HS-5 (cell line): ENCODE measurements at regions not wholly inside any gene's neighbourhood (a gene's known extent, or its start where the extent isn't known, plus 50 kb on each side); places are given as distances from the start of the nearest gene placed in this dataset.

Experiments
- DNase-seq: peaks from one replicate; pipeline ENCODE4 v3.0.0-alpha.2; 2012; ENCODE audit warnings: low read depth

- DNase-seq: peak; percentile 38
Observed at GRCh38 chr3:81279481-81280379, 481.7 kb downstream of the GBE1 start.

GRCh38 chr3:81277853-81278252, 483.6 kb downstream of the GBE1 start:
- peak; percentile 46 for DNase-seq

DNA sequence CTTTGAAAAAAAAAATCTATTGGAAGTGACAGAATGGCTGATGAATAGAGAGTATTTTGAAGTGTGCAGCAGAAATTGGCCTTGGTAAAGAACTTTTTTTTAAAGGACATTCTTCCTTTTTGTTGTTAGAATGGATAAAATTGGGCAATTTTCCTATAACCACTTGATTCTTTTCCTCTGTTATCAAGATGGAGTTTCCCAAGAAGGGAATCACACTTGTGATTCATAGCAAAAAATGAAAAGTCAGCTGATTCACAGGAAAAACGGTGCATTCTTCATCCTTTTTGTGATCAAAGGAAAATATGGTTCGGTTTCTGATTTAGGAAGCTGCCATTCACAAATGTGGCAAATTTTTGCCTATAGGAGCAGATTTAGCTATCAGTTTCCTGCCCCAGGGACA, 486.8 kb downstream of the GBE1 start:
- peak; percentile 5 for DNase-seq

DNA sequence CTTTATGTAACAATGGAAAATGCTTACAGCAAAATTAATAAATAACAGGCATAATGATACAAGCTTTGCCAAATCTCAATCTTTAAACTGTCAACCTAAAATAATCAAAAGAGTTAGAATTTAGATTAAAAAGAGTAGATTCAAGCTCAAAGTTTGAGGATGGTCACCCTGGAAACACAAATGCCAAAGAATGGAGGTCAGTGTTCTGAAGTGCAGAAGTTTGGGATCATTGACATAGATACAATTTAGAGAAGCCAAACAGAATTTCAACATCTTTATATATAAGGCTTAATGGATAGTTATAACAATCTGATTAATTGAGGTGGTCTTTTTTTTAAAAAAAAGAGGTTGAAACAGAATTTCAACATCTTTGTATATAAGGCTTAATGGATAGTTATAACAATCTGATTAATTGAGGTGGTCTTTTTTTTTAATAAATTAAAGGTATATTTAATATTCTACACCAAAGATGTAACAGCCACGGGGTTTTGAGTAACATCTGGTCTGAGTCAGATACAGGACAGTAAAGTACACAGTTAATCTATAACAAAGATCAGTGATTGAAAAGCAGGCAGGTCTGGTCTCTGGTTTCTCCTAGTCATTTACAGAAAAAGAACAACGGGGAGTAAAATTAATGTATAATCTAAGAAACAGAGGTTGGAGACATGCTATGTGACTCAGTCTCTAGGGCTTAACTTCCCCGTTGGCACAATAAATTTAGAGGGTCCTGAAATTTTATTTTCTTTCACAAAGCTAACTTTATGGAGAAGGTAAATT, 490.7 kb downstream of the GBE1 start:
- DNase-seq: no peak

- DNase-seq: no peak
Observed at GRCh38 chr3:81268526-81268925, 492.9 kb downstream of the GBE1 start.

DNA sequence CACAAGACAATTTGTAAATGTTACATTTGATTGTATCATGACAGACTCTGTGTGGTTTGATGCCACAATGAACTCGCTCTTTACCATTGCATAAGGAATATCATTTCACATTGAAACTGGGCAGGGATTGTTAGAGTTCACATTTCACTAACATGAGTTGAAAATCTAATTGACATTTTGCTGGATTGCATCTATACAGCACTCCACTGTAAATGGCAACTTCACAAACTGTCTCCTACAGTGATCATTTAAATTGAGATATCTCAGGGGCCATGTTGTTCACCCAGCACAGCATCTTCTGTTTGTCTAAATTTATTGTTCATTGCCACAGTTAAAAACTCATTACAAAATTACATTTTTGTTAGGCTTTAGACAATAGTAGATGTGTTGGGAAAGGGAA, 499.4 kb downstream of the GBE1 start:
- DNase-seq: no peak

DNA sequence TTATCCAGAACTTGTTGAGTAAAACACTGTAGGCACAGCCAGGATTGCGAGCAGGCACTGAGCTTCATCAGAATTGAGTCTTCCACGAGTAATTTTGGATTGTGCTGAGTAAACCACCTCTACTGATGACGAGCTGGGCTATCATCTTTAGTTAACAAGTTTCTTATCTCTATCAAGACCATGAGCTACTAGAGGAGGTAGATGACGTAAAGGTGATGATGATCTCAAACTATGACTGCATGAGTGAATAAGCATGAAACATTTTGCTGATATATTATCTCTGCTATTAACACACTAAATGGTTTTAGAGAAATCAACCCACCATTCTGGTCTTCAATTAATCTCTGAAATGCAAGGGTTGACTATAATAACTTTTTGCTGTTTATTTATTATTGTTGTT, 506.0 kb downstream of the GBE1 start:
- DNase-seq: no peak

DNA sequence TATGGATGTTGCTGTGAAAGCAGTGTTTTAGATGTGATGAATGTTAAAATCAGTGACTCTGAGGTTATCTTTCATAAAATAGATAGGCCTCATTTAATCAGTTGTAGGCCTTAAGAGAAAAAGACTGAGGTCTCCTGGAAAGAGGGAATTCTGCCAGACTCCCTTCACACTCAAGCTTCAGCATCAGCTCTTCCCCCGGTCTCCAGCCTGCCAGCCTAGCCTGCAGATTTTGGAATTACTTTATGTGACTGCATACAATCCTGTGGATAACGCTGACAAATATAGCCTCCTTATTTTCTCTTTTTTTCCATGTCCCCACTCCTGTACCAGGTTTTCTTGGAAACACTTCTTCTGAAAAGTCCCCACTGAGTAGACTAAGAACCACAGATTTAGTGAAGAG, 510.3 kb downstream of the GBE1 start:
- DNase-seq: no peak

DNA sequence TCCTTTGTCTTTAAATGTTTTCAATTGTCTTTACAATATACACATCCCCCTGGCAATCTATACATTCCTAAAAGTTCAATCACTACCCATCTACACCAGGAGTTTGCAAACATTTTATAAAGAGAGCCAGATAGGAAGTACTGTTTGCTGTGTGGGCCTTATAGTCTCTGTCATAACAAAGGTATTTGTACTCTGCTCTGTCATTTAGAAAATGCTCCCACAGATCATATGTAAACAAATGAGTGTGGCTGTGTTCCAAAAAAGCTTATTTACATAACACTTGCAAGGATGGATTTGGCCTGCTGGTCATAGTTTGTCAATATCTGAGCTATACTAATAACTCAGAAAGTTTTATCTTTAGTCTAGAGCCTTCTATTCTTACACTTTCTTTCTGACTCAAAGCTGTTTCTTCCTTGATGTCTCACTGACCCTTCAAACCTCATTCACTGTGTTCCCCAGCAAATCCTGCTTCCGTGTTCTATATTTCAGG, 511.9 kb downstream of the GBE1 start:
- peak; percentile 72 for DNase-seq

- DNase-seq: no peak
Observed at GRCh38 chr3:81245501-81245900, 515.9 kb downstream of the GBE1 start.

- DNase-seq: no peak
Observed at GRCh38 chr3:81245043-81245442, 516.4 kb downstream of the GBE1 start.

DNA sequence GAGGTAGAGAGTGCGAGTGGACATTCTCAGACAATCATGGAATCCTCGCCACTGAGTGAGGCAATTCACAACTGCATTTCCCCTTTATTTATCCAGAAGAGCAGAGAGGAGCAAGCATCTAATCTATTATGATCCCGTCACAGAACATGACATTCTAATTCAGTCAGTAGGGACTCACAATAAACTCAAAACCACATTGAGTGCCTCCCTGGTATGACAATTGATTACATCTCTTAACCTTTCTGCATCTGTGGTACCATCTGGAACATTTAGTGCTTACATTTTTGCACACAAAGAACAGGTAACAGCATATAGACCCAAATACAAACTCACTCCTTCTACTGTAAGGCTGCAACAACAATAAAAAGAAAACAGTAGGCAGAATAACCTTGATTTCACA, 517.2 kb downstream of the GBE1 start:
- DNase-seq: no peak

DNA sequence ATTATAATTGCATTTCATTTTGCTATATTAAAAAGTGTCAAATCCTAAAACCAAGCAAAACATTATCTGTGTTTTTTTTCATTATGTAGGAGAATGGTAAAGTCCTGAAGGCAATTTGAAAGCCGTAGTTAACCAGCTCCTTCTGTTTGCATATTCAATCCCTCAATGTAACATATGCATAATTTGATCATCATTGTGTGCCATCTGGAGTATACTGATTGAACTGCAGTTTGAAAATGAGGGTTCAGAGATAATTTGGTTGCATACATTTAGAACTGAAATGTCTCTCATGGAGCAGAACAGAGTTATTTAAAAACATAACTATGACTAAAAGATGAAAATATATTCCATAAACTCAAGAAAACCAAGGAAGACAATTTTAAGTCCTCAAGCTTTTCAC, 518.6 kb downstream of the GBE1 start:
- peak; percentile 22 for DNase-seq

GRCh38 chr3:81237181-81237580, 524.3 kb downstream of the GBE1 start:
- DNase-seq: no peak

DNA sequence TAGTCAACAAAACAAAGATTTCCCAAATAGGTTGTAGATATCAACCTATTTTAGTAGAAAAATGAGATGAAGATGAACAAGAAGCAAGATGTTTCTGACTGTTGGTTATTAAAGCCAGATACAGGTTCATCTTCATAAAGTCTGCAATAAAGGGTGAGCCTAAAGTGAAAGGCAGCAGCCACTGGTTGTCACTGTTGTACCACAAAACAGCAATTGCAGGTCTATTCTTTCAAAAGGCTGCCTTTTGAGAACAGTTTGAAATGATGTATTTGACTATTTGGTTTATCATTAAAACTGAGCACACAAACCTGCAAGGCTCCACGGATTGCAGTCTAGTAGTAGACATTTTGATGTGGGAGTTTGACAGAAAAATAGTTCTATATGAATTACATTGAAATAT, 543.4 kb downstream of the GBE1 start:
- peak; percentile 16 for DNase-seq

GRCh38 chr3:81217101-81217500, 544.3 kb downstream of the GBE1 start:
- DNase-seq: no peak

GRCh38 chr3:81216192-81216591, 545.3 kb downstream of the GBE1 start:
- DNase-seq: peak; percentile 84

DNA sequence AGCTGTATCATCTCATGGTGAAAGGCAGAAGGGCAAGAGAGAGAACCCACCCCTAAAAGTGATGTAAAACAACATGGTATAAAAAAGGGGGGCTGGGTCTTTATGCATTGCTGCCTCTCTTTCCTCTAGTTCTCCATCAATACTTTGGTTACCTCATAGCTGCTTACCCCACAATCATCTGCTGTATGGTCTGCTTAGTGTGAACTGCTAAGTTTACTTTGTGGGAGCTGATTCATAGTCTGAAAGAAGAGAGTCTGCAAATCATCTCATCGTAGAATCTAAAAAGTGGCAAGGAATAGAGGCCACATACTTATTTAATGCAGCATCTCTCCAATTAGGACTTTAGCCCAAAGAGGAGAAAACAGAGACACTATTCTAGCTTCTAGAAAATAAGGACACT, 546.8 kb downstream of the GBE1 start:
- no peak for DNase-seq

DNA sequence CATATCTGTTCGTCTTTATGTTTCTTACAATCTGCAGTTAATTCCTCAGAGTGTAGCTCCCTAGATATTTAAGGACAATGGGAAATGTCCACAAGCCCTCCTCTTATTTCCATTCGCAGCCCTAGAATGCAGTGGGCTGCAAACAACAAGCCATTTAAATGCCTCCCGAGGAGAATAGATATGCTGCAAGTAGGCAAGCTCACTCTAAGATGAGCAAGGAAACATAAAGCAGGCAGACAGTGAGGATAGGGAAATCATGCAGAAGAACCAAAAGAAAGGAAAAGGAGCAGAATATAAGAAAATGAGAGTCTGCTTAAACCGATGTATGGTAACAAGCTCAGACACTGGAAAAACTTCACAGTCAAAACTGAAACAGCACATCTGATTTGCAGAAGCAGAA, 561.9 kb downstream of the GBE1 start:
- DNase-seq: no peak

DNA sequence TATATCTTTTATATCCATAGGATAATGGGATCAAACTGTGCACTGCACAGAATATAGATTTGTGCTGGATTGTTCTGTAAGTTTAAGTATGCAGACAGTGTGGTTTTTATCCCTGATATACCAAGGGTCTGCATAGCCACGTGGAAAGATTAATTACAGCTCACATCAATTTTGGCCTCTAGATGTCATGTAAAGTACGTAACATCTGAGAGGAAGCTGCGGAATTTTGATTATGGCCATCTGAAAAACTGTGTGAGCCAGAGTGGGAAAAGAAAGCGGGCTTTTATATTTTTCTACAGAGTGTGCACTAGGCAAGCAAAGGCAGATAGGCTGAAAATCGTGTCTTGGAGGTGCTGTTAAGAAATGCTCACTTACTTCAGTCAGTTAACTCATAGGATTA, 562.7 kb downstream of the GBE1 start:
- DNase-seq: no peak

GRCh38 chr3:81198216-81198615, 563.2 kb downstream of the GBE1 start:
- no peak for DNase-seq

- no peak for DNase-seq
Observed at GRCh38 chr3:81197386-81197785, 564.1 kb downstream of the GBE1 start.

DNA sequence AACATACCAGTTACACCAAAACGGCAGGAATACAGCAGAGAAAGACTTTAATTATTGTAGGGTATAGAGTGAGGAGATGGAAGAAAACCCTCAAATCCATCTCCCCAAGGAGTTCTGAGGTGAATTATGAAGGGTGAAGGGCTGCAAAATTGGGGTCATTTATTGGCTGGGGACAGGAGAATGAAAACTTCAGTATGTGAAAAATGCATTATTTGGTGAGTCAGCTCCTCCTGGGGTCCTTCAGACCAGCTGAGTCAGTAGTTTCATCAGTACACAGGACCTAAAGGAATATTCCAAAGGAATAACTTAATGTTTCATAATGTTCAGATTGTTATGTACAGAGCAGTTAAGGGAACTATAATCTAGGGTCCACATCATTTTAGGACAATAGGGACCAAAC, 566.0 kb downstream of the GBE1 start:
- DNase-seq: peak; percentile 31
